ENCODE measurements at regions not wholly inside any gene's neighbourhood (a gene's known extent, or its start where the extent isn't known, plus 50 kb on each side); places are given as distances from the start of the nearest gene placed in this dataset.
"Not testable (repeated sequence)": the region's sequence is repeated elsewhere in the genome, so short reads cannot be mapped to it uniquely, and the experiment has no call there.

- FAIRE-seq (no peak), DNase-seq (ENCODE audit: low read depth, low spot score) (no peak)
- no peaks in the 10 kb centered on the region for H3K4me1 ChIP-seq (ENCODE audit: control insufficient read depth, extremely low read depth, insufficient read depth, low read length)
- no peak overlapping the region for H3K9ac ChIP-seq (ENCODE audit: control insufficient read depth, extremely low read depth, insufficient read depth, low read length)
- H3K4me2 ChIP-seq (ENCODE audit: control insufficient read depth, extremely low read depth, insufficient read depth, low read depth, low read length) = no peak overlapping the region
- no peaks in the 10 kb centered on the region for H3K27me3 ChIP-seq (ENCODE audit: control insufficient read depth, extremely low read depth, insufficient read depth, low read length)
- TF ChIP-seq CTCF (optimal IDR thresholded peaks at IDR 0.05 in 1 of 3, IDR thresholded peaks at IDR 0.05 in 1 of 3, conservative IDR thresholded peaks at IDR 0.05 in 1 of 3; ENCODE audit: extremely low read depth in 1 of 3, insufficient read depth in 2 of 3, low read length in 3 of 3) = no peak
- no peak for TF ChIP-seq EZH2 (IDR thresholded peaks at IDR 0.05; ENCODE audit: low read length)
- H3K4me3 ChIP-seq (ENCODE audit: control insufficient read depth in 2 of 3, extremely low read depth in 1 of 3, insufficient read depth in 2 of 3, low read depth in 1 of 3, low read length in 3 of 3) = no peak overlapping the region
- dilution Hi-C loops (cut with MboI; ENCODE audit: extremely low pct_ligation_motif_present, low sequenced_read_pairs) = no loop called here
- H2AFZ ChIP-seq (ENCODE audit: control insufficient read depth, low read length) = no peak overlapping the region
- H3K9me3 ChIP-seq (ENCODE audit: control insufficient read depth, low read depth, low read length) = no peaks in the 10 kb centered on the region
- H4K20me1 ChIP-seq (ENCODE audit: control insufficient read depth, extremely low read depth, insufficient read depth, low read length) = no peaks in the 10 kb centered on the region
- no peak overlapping the region for H3K27ac ChIP-seq (ENCODE audit: control insufficient read depth, insufficient read depth, low read length)
- H3K79me2 ChIP-seq (ENCODE audit: control insufficient read depth, insufficient read depth, low read length) = no peaks in the 10 kb centered on the region
- H3K9me1 ChIP-seq (ENCODE audit: control insufficient read depth, extremely low read depth, insufficient read depth, low read length) = no peaks in the 10 kb centered on the region
- H3K36me3 ChIP-seq (ENCODE audit: control insufficient read depth in 2 of 2, extremely low read depth in 1 of 2, insufficient read depth in 2 of 2, low read length in 2 of 2) = no peaks in the 10 kb centered on the region
Observed at GRCh38 chr1:220942278-220942677, 63.0 kb downstream of the HLX start.

- H3K27ac ChIP-seq (ENCODE audit: control insufficient read depth, insufficient read depth, low read length); H3K9me3 ChIP-seq (ENCODE audit: control insufficient read depth, low read depth, low read length); FAIRE-seq; H2AFZ ChIP-seq (ENCODE audit: control insufficient read depth, low read length); H3K36me3 ChIP-seq (ENCODE audit: control insufficient read depth in 2 of 2, extremely low read depth in 1 of 2, insufficient read depth in 2 of 2, low read length in 2 of 2); DNase-seq (ENCODE audit: low read depth, low spot score); H3K9me1 ChIP-seq (ENCODE audit: control insufficient read depth, extremely low read depth, insufficient read depth, low read length); H3K9ac ChIP-seq (ENCODE audit: control insufficient read depth, extremely low read depth, insufficient read depth, low read length); H3K27me3 ChIP-seq (ENCODE audit: control insufficient read depth, extremely low read depth, insufficient read depth, low read length); H3K4me3 ChIP-seq (ENCODE audit: control insufficient read depth in 2 of 3, extremely low read depth in 1 of 3, insufficient read depth in 2 of 3, low read depth in 1 of 3, low read length in 3 of 3); H3K4me1 ChIP-seq (ENCODE audit: control insufficient read depth, extremely low read depth, insufficient read depth, low read length); H3K4me2 ChIP-seq (ENCODE audit: control insufficient read depth, extremely low read depth, insufficient read depth, low read depth, low read length); H4K20me1 ChIP-seq (ENCODE audit: control insufficient read depth, extremely low read depth, insufficient read depth, low read length); H3K79me2 ChIP-seq (ENCODE audit: control insufficient read depth, insufficient read depth, low read length); dilution Hi-C loops (cut with MboI; ENCODE audit: extremely low pct_ligation_motif_present, low sequenced_read_pairs): not testable (repeated sequence)
Observed at GRCh38 chr1:220942914-220943313, 63.7 kb downstream of the HLX start.

- no peaks in the 10 kb centered on the region for H3K9me1 ChIP-seq (ENCODE audit: control insufficient read depth, extremely low read depth, insufficient read depth, low read length)
- H3K4me1 ChIP-seq (ENCODE audit: control insufficient read depth, extremely low read depth, insufficient read depth, low read length) = no peaks in the 10 kb centered on the region
- FAIRE-seq = no peak
- H3K4me3 ChIP-seq (ENCODE audit: control insufficient read depth in 2 of 3, extremely low read depth in 1 of 3, insufficient read depth in 2 of 3, low read depth in 1 of 3, low read length in 3 of 3) = no peak overlapping the region
- no peak overlapping the region for H3K27ac ChIP-seq (ENCODE audit: control insufficient read depth, insufficient read depth, low read length)
- H3K9ac ChIP-seq (ENCODE audit: control insufficient read depth, extremely low read depth, insufficient read depth, low read length) = no peak overlapping the region
- no peak overlapping the region for H3K4me2 ChIP-seq (ENCODE audit: control insufficient read depth, extremely low read depth, insufficient read depth, low read depth, low read length)
- DNase-seq (ENCODE audit: low read depth, low spot score) = no peak
- no peaks in the 10 kb centered on the region for H3K79me2 ChIP-seq (ENCODE audit: control insufficient read depth, insufficient read depth, low read length)
- dilution Hi-C loops (cut with MboI; ENCODE audit: extremely low pct_ligation_motif_present, low sequenced_read_pairs) = no loop called here
- no peaks in the 10 kb centered on the region for H4K20me1 ChIP-seq (ENCODE audit: control insufficient read depth, extremely low read depth, insufficient read depth, low read length)
- no peak overlapping the region for H2AFZ ChIP-seq (ENCODE audit: control insufficient read depth, low read length)
- TF ChIP-seq CTCF (optimal IDR thresholded peaks at IDR 0.05 in 1 of 3, IDR thresholded peaks at IDR 0.05 in 1 of 3, conservative IDR thresholded peaks at IDR 0.05 in 1 of 3; ENCODE audit: extremely low read depth in 1 of 3, insufficient read depth in 2 of 3, low read length in 3 of 3) = no peak
- TF ChIP-seq EZH2 (IDR thresholded peaks at IDR 0.05; ENCODE audit: low read length) = no peak
- H3K9me3 ChIP-seq (ENCODE audit: control insufficient read depth, low read depth, low read length) = no peaks in the 10 kb centered on the region
- no peaks in the 10 kb centered on the region for H3K27me3 ChIP-seq (ENCODE audit: control insufficient read depth, extremely low read depth, insufficient read depth, low read length)
- H3K36me3 ChIP-seq (ENCODE audit: control insufficient read depth in 2 of 2, extremely low read depth in 1 of 2, insufficient read depth in 2 of 2, low read length in 2 of 2) = no peaks in the 10 kb centered on the region
Observed at GRCh38 chr1:220943319-220943996, 64.2 kb downstream of the HLX start.
